PC-3 (cell line): ENCODE measurements at regions not wholly inside any gene's neighbourhood (a gene's known extent, or its start where the extent isn't known, plus 50 kb on each side); places are given as distances from the start of the nearest gene placed in this dataset.

ENCODE experiments used
- ATAC-seq: fragments of 200-7000 bp; cut with Tn5 transposase; 2 replicates; pipeline ENCODE4 v1.9.1; 2020; ENCODE audit warnings: mild to moderate bottlenecking, moderate library complexity
- BruUV-seq: library from RNA; stranded (reverse); fragments of 400-500 nt; replicated peaks from 2 replicates; lab custom pipeline; 2021; lab: Mats Ljungman, UMichigan
- CTCF ChIA-PET: fragments of 300-600 bp; sonication (Branson Sonifier 250); formaldehyde crosslinking; loops from one replicate; lab custom pipeline; 2022; ENCODE audit warnings: antibody characterized with exemption; lab: Charles Lee
- POLR2A ChIA-PET: fragments of 300-600 bp; sonication (Branson Sonifier 250); formaldehyde crosslinking; loops from one replicate; lab custom pipeline; 2022; ENCODE audit warnings: antibody characterized with exemption; ENCODE audit not compliant: unreplicated experiment; lab: Charles Lee
- DNase-seq: peaks from one replicate; pipeline ENCODE4 v3.0.0-alpha.2; 2015
- H2AFZ ChIP-seq: fragments of 300-600 bp; sonication (generic); 2 replicates; pipeline ENCODE4 v1.6.0; 2016; ENCODE audit warnings: antibody characterized with exemption, low read length
- H3F3A ChIP-seq: fragments of 300-600 bp; sonication (generic); one replicate; pipeline ENCODE4 v1.6.0; 2017; ENCODE audit warnings: antibody characterized with exemption, low read length, control low read depth, mild to moderate bottlenecking; ENCODE audit not compliant: unreplicated experiment
- H3K27ac ChIP-seq: fragments of 300-600 bp; sonication (generic); 2 replicates; pipeline ENCODE4 v1.5.1; 2016; ENCODE audit warnings: mild to moderate bottlenecking, low read length
- H3K27me3 ChIP-seq: fragments of 300-600 bp; sonication (generic); 2 replicates; pipeline ENCODE4 v1.6.1; 2016; ENCODE audit warnings: low read length, mixed read lengths
- H3K36me3 ChIP-seq: fragments of 300-600 bp; sonication (generic); 2 replicates; pipeline ENCODE4 v1.6.1; 2016; ENCODE audit warnings: low read depth, mixed run types, low read length, mixed read lengths
- H3K4me1 ChIP-seq: fragments of 300-600 bp; sonication (generic); 2 replicates; pipeline ENCODE4 v1.5.1; 2016; ENCODE audit warnings: low read length; ENCODE audit not compliant: insufficient read depth
- H3K4me2 ChIP-seq: fragments of 300-600 bp; sonication (generic); 2 replicates; pipeline ENCODE4 v1.6.0; 2016; ENCODE audit warnings: low read length
- H3K4me3 ChIP-seq: fragments of 300-600 bp; sonication (generic); 2 replicates; pipeline ENCODE4 v1.5.1; 2016; ENCODE audit warnings: mild to moderate bottlenecking, low read length, mixed read lengths
- H3K79me2 ChIP-seq: fragments of 300-600 bp; sonication (generic); 2 replicates; pipeline ENCODE4 v1.6.1; 2017; ENCODE audit warnings: low read length, mixed read lengths
- H3K9ac ChIP-seq: fragments of 300-600 bp; sonication (generic); 2 replicates; pipeline ENCODE4 v1.6.0; 2016; ENCODE audit warnings: mild to moderate bottlenecking, low read length
- H3K9me2 ChIP-seq: fragments of 300-600 bp; sonication (generic); replicated peaks from 2 replicates; pipeline ENCODE4 v1.6.1; 2016; ENCODE audit warnings: mixed run types, low read length, mixed read lengths
- H3K9me3 ChIP-seq: fragments of 300-600 bp; sonication (generic); 2 replicates; pipeline ENCODE4 v1.6.1; 2016; ENCODE audit warnings: low read length, mixed read lengths
- H4K20me1 ChIP-seq: fragments of 300-600 bp; sonication (generic); 2 replicates; pipeline ENCODE4 v1.6.1; 2016; ENCODE audit warnings: low read length, mixed read lengths
- CTCF ChIP-seq: fragments of 300-600 bp; sonication (generic); conservative IDR thresholded peaks from 2 replicates; pipeline ENCODE4 v1.5.1; 2017; ENCODE audit warnings: antibody characterized with exemption, low read depth, mild to moderate bottlenecking, low read length
- EZH2 ChIP-seq: fragments of 300-600 bp; sonication (generic); IDR thresholded peaks from one replicate; pipeline ENCODE4 v1.6.1; 2017; ENCODE audit warnings: antibody characterized with exemption, mild to moderate bottlenecking, low read length; ENCODE audit not compliant: unreplicated experiment
- EZH2phosphoT487 ChIP-seq: fragments of 300-600 bp; sonication (generic); IDR thresholded peaks from 2 replicates; pipeline ENCODE4 v1.6.1; 2018; ENCODE audit warnings: mild to moderate bottlenecking, antibody characterized with exemption, low read length, borderline replicate concordance
- intact Hi-C: fragments of 100-400 bp; cut with micrococcal nuclease; formaldehyde crosslinking; loops from 2 replicates; pipeline ENCODE4 v1.9.0; 2023

GRCh38 chr9:88811511-88811910, 179.8 kb upstream of the S1PR3 start:
- no peak for TF ChIP-seq EZH2
- no peak for TF ChIP-seq CTCF
- Histone ChIP-seq H3K4me2 (no peak overlapping the region), H3K9me2 (no peaks in the 10 kb centered on the region), H3K9ac (no peak overlapping the region), H3F3A (no peaks in the 10 kb centered on the region), H3K36me3 (no peaks in the 10 kb centered on the region), H3K27ac (no peak overlapping the region), H3K79me2 (no peaks in the 10 kb centered on the region), H3K27me3 (no peaks in the 10 kb centered on the region), H3K4me3 (no peak overlapping the region), H3K9me3 (no peaks in the 10 kb centered on the region), H4K20me1 (no peaks in the 10 kb centered on the region), H2AFZ (no peak overlapping the region), H3K4me1 (no peaks in the 10 kb centered on the region)
- no peak for ATAC-seq
- no peak for DNase-seq
- POLR2A ChIA-PET: no interaction called here
- intact Hi-C loops: no loop called here
- BruUV-seq: no TSS peak
- CTCF ChIA-PET: interaction anchor here (0.6 kb wide), 1 partner anchor 461 kb away, joined by 11 read pairs; no protein-coding TSS in a partner anchor

- intact Hi-C loops: no loop called here
- no peak for TF ChIP-seq EZH2phosphoT487
- no peak for TF ChIP-seq EZH2
- TF ChIP-seq CTCF: no peak
- Histone ChIP-seq H3K4me2 (no peak overlapping the region), H3K4me3 (no peak overlapping the region), H3F3A (no peaks in the 10 kb centered on the region), H3K9me3 (no peaks in the 10 kb centered on the region), H3K9ac (no peak overlapping the region), H3K36me3 (no peaks in the 10 kb centered on the region), H3K9me2 (no peaks in the 10 kb centered on the region), H3K79me2 (no peaks in the 10 kb centered on the region), H2AFZ (no peak overlapping the region), H4K20me1 (no peaks in the 10 kb centered on the region), H3K27me3 (no peaks in the 10 kb centered on the region), H3K4me1 (no peaks in the 10 kb centered on the region), H3K27ac (no peak overlapping the region)
- ChIA-PET POLR2A (no interaction called here), CTCF (no interaction called here)
- ATAC-seq (no peak), DNase-seq (no peak)
- BruUV-seq: no TSS peak
Observed at GRCh38 chr9:88812938-88813637, 178.2 kb upstream of the S1PR3 start.

- Histone ChIP-seq H3K4me3 (no peak overlapping the region), H3K9me3 (no peaks in the 10 kb centered on the region), H3K27ac (no peak overlapping the region), H3K79me2 (no peaks in the 10 kb centered on the region), H3K9me2 (no peaks in the 10 kb centered on the region), H4K20me1 (no peaks in the 10 kb centered on the region), H3K27me3 (no peaks in the 10 kb centered on the region), H3F3A (no peaks in the 10 kb centered on the region), H2AFZ (no peak overlapping the region), H3K4me2 (no peak overlapping the region), H3K9ac (no peak overlapping the region), H3K36me3 (no peaks in the 10 kb centered on the region), H3K4me1 (no peaks in the 10 kb centered on the region)
- ChIA-PET POLR2A (no interaction called here), CTCF (no interaction called here)
- TF ChIP-seq CTCF: no peak
- no peak for TF ChIP-seq EZH2phosphoT487
- no peak for ATAC-seq
- BruUV-seq: no TSS peak
- intact Hi-C loops: no loop called here
- no peak for DNase-seq
Observed at GRCh38 chr9:88813638-88814209, 177.5 kb upstream of the S1PR3 start.
